T-cell (primary cell): ENCODE measurements at regions not wholly inside any gene's neighbourhood (a gene's known extent, or its start where the extent isn't known, plus 50 kb on each side); places are given as distances from the start of the nearest gene placed in this dataset.

Experiments used
- ATAC-seq, 4 experiments: fragments of 200-7000 bp in 3 of 4; fragments of 150-1000 bp in 1 of 4; cut with Tn5 transposase; replicated peaks in 1 of 4; 1 replicate in 3 of 4; 2 replicates in 1 of 4; pipeline ENCODE4 v1.10.0; 2021; ENCODE audit warnings: moderate library complexity in 3 of 4, mild to moderate bottlenecking in 2 of 4, moderate number of reproducible peaks in 1 of 4
- CTCF ChIA-PET, 2 donors: fragments of 300-600 bp; sonication (Branson Sonifier 250); formaldehyde crosslinking; loops; one replicate each; lab custom pipeline; 2022; ENCODE audit warnings: antibody characterized with exemption in 2 of 2; lab: Charles Lee
- POLR2A ChIA-PET, 2 donors: fragments of 300-600 bp; sonication (Branson Sonifier 250); formaldehyde crosslinking; loops; one replicate each; lab custom pipeline; 2022; ENCODE audit warnings: antibody characterized with exemption in 2 of 2; lab: Charles Lee
- DNase-seq, 35 experiments: peaks; one replicate each; pipeline versions ENCODE4 v3.0.0 to v3.0.0-alpha.2; 2013 to 2023
- H3K27ac ChIP-seq: one replicate; pipeline ENCODE4 v1.5.1; 2013; ENCODE audit warnings: low read length
- H3K27me3 ChIP-seq, 2 experiments: replicated peaks in 1 of 2; 1 replicate in 1 of 2; 2 replicates in 1 of 2; pipeline versions ENCODE4 v1.6.1 to v1.7.0; 2013; ENCODE audit warnings: low read length in 1 of 2, mixed read lengths in 1 of 2; ENCODE audit not compliant: control insufficient read depth in 2 of 2, insufficient read depth in 2 of 2; ENCODE audit errors: extremely low read depth in 1 of 2
- H3K36me3 ChIP-seq, 2 donors: 1 replicate in 1 of 2; 2 replicates in 1 of 2; pipeline versions ENCODE4 v1.6.1 to v1.7.0; 2013; ENCODE audit warnings: low read length in 1 of 2; ENCODE audit not compliant: control insufficient read depth in 2 of 2, insufficient read depth in 1 of 2; ENCODE audit errors: extremely low read depth in 1 of 2
- H3K4me1 ChIP-seq, 2 experiments: 1 replicate in 1 of 2; 2 replicates in 1 of 2; pipeline versions ENCODE4 v1.6.1 to v1.7.0; 2013; ENCODE audit warnings: low read length in 2 of 2, mixed read lengths in 1 of 2; ENCODE audit not compliant: insufficient read depth in 2 of 2, control insufficient read depth in 1 of 2; ENCODE audit errors: extremely low read depth in 1 of 2
- H3K4me3 ChIP-seq, 2 donors: 1 replicate in 1 of 2; 2 replicates in 1 of 2; pipeline versions ENCODE4 v1.5.1 to v1.7.0; 2013; ENCODE audit warnings: mild to moderate bottlenecking in 2 of 2, low read length in 1 of 2, moderate library complexity in 1 of 2; ENCODE audit not compliant: control insufficient read depth in 1 of 2; ENCODE audit errors: extremely low read depth in 1 of 2
- H3K9me3 ChIP-seq: 2 replicates; pipeline ENCODE4 v1.7.0; 2013
- H3K27ac Mint-ChIP-seq, 2 donors: one replicate each; pipeline ENCODE4 v1.8.0; 2020 to 2021; ENCODE audit warnings: mild to moderate bottlenecking in 2 of 2, mixed read lengths in 2 of 2
- H3K27me3 Mint-ChIP-seq, 2 donors: one replicate each; pipeline ENCODE4 v1.8.0; 2021 to 2022; ENCODE audit warnings: mixed read lengths in 2 of 2
- H3K36me3 Mint-ChIP-seq: one replicate; pipeline ENCODE4 v1.8.0; 2021; ENCODE audit warnings: mixed read lengths
- H3K4me1 Mint-ChIP-seq, 3 donors: one replicate each; pipeline ENCODE4 v1.8.0; 2020 to 2022; ENCODE audit warnings: mixed read lengths in 3 of 3, mild to moderate bottlenecking in 1 of 3
- H3K4me3 Mint-ChIP-seq, 3 donors: one replicate each; pipeline ENCODE4 v1.8.0; 2020 to 2022; ENCODE audit warnings: mild to moderate bottlenecking in 3 of 3, mixed read lengths in 3 of 3, moderate library complexity in 3 of 3
- H3K9me3 Mint-ChIP-seq, 3 donors: one replicate each; pipeline ENCODE4 v1.8.0; 2020 to 2022; ENCODE audit warnings: mixed read lengths in 3 of 3
- WGBS: methylation state at CpG from one replicate; pipeline ENCODE4 v1.1.5; 2013; ENCODE audit warnings: missing lambda C conversion rate; ENCODE audit not compliant: insufficient coverage; 5-methylcytosine and 5-hydroxymethylcytosine counted together

- Histone ChIP-seq H3K36me3 (no peaks in the 10 kb centered on the region), H3K27ac (no peak overlapping the region), H3K4me1 (peaks cover 0 to 16% of the 10 kb centered on the region in 2 experiments), H3K27me3 (peaks cover 0 to 18% of the 10 kb centered on the region in 2 experiments), H3K9me3 (no peaks in the 10 kb centered on the region), H3K4me3 (no peak overlapping the region)
- Mint-ChIP-seq H3K36me3 (no peaks in the 10 kb centered on the region), H3K4me1 (peaks cover 3 to 15% (median 9%) of the 10 kb centered on the region in 3 donors), H3K27ac (no peak overlapping the region), H3K4me3 (no peak overlapping the region), H3K27me3 (peaks cover 8 to 10% of the 10 kb centered on the region in 2 donors), H3K9me3 (no peaks in the 10 kb centered on the region)
- DNase-seq (no peak), ATAC-seq (no peak)
- 82% methylated on average over 5 of the region's 8 CpGs for WGBS
- POLR2A ChIA-PET: no interaction called here
- CTCF ChIA-PET: no interaction called here
These were observed 52.3 kb upstream of the BCL11B start for GRCh38 chr14:99324291-99324690.

DNA sequence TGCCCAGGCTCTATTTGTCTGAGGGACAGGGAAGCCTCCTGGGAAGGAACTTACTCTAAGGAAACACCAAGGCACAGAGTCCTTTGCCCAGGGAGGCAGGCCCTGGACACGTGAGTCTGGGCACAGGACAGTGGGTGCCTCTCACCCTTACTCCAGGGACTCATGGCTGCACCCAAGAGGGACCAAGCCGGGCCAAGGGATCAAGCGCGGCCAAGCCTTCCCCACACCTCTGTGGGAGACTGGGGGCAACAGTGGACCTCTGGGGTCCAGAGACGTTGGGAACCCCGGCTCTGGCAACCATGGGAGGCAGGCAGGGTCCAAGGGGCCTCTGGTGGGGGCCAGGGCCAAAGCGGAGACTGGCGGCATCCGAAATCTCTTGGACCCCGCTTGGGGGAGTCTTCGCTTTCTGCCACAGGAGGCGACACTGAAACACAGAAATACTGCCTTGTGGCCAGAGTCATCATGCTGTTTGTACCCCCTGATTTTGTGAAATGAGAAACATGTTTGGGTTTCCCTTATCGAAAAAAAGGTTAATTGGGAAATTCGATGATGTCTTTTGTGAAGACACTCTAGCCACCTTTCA is 51.7 kb upstream of the BCL11B start:
- Mint-ChIP-seq H3K27me3 (peaks cover 5 to 10% of the 10 kb centered on the region in 2 donors), H3K9me3 (no peaks in the 10 kb centered on the region), H3K27ac (no peak overlapping the region), H3K4me3 (no peak overlapping the region), H3K4me1 (peaks cover 3 to 15% (median 9%) of the 10 kb centered on the region in 3 donors), H3K36me3 (no peaks in the 10 kb centered on the region)
- no peaks in the 10 kb centered on the region for H3K9me3 ChIP-seq
- no peaks in the 10 kb centered on the region for H3K36me3 ChIP-seq
- no peak for ATAC-seq
- CTCF ChIA-PET: no interaction called here
- POLR2A ChIA-PET: no interaction called here
- peaks cover 0 to 21% of the 10 kb centered on the region in 2 experiments for H3K27me3 ChIP-seq
- no peak overlapping the region for H3K4me3 ChIP-seq
- DNase-seq: no peak
- H3K4me1 ChIP-seq: peaks cover 0 to 16% of the 10 kb centered on the region in 2 experiments
- WGBS: 84% methylated on average over 8 of the region's 14 CpGs
- H3K27ac ChIP-seq: no peak overlapping the region

DNA sequence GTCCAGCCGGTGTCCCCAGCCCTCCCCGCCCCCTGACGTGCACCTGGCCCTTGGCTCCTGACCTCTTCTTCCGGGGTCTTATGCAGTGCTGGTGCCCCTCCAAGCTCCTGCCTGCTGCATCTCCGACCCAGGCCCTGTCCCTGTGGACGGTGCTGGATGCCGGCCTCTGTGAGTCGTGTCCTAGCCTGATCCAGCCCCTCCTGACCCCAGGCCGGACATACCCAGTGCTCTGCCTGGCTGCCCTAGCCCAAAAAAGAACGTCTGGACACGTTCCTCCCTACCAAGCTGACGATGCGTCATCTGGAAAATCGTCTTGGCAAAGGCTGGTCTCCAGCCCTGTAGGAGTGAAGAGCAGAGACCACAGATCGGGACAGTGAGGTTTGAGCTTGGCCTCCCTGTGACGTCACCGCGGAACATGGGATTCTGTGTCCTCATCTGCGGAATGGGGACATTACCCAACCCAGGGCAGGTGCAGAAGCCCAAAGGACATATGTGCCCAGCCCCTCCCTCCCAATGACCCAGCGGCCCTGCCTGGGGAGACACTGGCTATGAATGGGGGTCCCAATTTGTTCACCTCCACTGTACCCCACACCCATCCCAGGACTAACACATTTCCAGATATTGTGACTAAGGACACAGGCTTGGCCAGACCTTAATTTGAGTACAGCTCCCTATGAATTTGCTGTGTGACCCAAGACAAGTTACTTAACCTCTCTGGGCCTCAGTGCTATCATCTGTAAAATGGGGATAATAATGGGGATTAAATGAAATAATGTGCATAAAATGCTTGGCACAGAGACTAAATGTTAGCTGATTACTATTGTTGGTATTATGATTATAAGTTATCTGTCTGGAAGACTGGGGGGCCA is 51.0 kb upstream of the BCL11B start:
- H3K27me3 Mint-ChIP-seq: peaks cover 2 to 6% of the 10 kb centered on the region in 2 donors
- H3K27me3 ChIP-seq: peaks cover 0 to 22% of the 10 kb centered on the region in 2 experiments
- peaks cover 3 to 15% (median 9%) of the 10 kb centered on the region in 3 donors for H3K4me1 Mint-ChIP-seq
- H3K4me3 Mint-ChIP-seq: no peak overlapping the region
- no peaks in the 10 kb centered on the region for H3K9me3 ChIP-seq
- no peak overlapping the region for H3K4me3 ChIP-seq
- POLR2A ChIA-PET: no interaction called here
- no peak overlapping the region for H3K27ac Mint-ChIP-seq
- H3K36me3 Mint-ChIP-seq: no peaks in the 10 kb centered on the region
- H3K9me3 Mint-ChIP-seq: no peaks in the 10 kb centered on the region
- 88% methylated on average over 18 of the region's 20 CpGs for WGBS
- DNase-seq (no peak), ATAC-seq (no peak)
- CTCF ChIA-PET: no interaction called here
- peaks cover 0 to 16% of the 10 kb centered on the region in 2 experiments for H3K4me1 ChIP-seq
- no peaks in the 10 kb centered on the region for H3K36me3 ChIP-seq
- H3K27ac ChIP-seq: no peak overlapping the region

- Mint-ChIP-seq H3K27ac (no peak overlapping the region), H3K4me1 (peaks cover 3 to 15% (median 9%) of the 10 kb centered on the region in 3 donors), H3K4me3 (no peak overlapping the region), H3K9me3 (no peaks in the 10 kb centered on the region), H3K36me3 (no peaks in the 10 kb centered on the region), H3K27me3 (peaks cover 2 to 4% of the 10 kb centered on the region in 2 donors)
- H3K4me3 ChIP-seq: no peak overlapping the region
- DNase-seq: no peak
- H3K9me3 ChIP-seq: no peaks in the 10 kb centered on the region
- peaks cover 0 to 16% of the 10 kb centered on the region in 2 experiments for H3K4me1 ChIP-seq
- ATAC-seq: no peak
- CTCF ChIA-PET: no interaction called here
- H3K36me3 ChIP-seq: no peaks in the 10 kb centered on the region
- WGBS: 81% methylated on average over 10 of the region's 13 CpGs
- peaks cover 0 to 21% of the 10 kb centered on the region in 2 experiments for H3K27me3 ChIP-seq
- POLR2A ChIA-PET: no interaction called here
- no peak overlapping the region for H3K27ac ChIP-seq
These were observed 50.1 kb upstream of the BCL11B start for GRCh38 chr14:99321955-99322730.
